Parathyroid adenoma (tissue), 2 donors: ENCODE measurements at regions not wholly inside any gene's neighbourhood (a gene's known extent, or its start where the extent isn't known, plus 50 kb on each side); places are given as distances from the start of the nearest gene placed in this dataset.

Source experiments
- H2AFZ ChIP-seq: fragments of 300-600 bp; sonication (generic); one replicate; pipeline ENCODE4 v1.7.0; 2017; ENCODE audit warnings: antibody characterized with exemption, mild to moderate bottlenecking
- H3K27ac ChIP-seq: fragments of 300-600 bp; sonication (generic); one replicate; pipeline ENCODE4 v1.7.0; 2017
- H3K27me3 ChIP-seq: fragments of 300-600 bp; sonication (generic); one replicate; pipeline ENCODE4 v1.7.0; 2017; ENCODE audit warnings: low read length; ENCODE audit not compliant: control insufficient read depth, insufficient read depth
- H3K36me3 ChIP-seq: fragments of 300-600 bp; sonication (generic); one replicate; pipeline ENCODE4 v1.7.0; 2017; ENCODE audit warnings: low read length; ENCODE audit not compliant: control insufficient read depth, insufficient read depth
- H3K4me1 ChIP-seq: fragments of 300-600 bp; sonication (generic); one replicate; pipeline ENCODE4 v1.7.0; 2017; ENCODE audit warnings: control low read depth
- H3K4me2 ChIP-seq: fragments of 300-600 bp; sonication (generic); one replicate; pipeline ENCODE4 v1.7.0; 2017; ENCODE audit warnings: low read length
- H3K4me3 ChIP-seq: fragments of 300-600 bp; sonication (generic); one replicate; pipeline ENCODE4 v1.7.0; 2017; ENCODE audit warnings: low read depth, low read length
- H3K79me2 ChIP-seq: fragments of 300-600 bp; sonication (generic); one replicate; pipeline ENCODE4 v1.7.0; 2017; ENCODE audit warnings: control low read depth
- H3K9ac ChIP-seq: fragments of 300-600 bp; sonication (generic); one replicate; pipeline ENCODE4 v1.7.0; 2017; ENCODE audit warnings: mild to moderate bottlenecking
- H3K9me3 ChIP-seq: fragments of 300-600 bp; sonication (generic); one replicate; pipeline ENCODE4 v1.7.0; 2017; ENCODE audit warnings: low read length; ENCODE audit not compliant: control insufficient read depth
- CTCF ChIP-seq: fragments of 300-600 bp; sonication (generic); IDR thresholded peaks from one replicate; pipeline ENCODE4 v1.7.0; 2017; ENCODE audit warnings: antibody characterized with exemption, mild to moderate bottlenecking
- donor health status: primary hyperparathyroidism.

- H2AFZ ChIP-seq = no peak overlapping the region
- no peak overlapping the region for H3K4me3 ChIP-seq
- no peak for TF ChIP-seq CTCF
- H3K9me3 ChIP-seq = peaks cover 4% of the 10 kb centered on the region
- no peaks in the 10 kb centered on the region for H3K79me2 ChIP-seq
- no peaks in the 10 kb centered on the region for H3K4me1 ChIP-seq
- no peak overlapping the region for H3K4me2 ChIP-seq
- no peak overlapping the region for H3K27ac ChIP-seq
- H3K27me3 ChIP-seq = no peaks in the 10 kb centered on the region
- H3K36me3 ChIP-seq = no peaks in the 10 kb centered on the region
- H3K9ac ChIP-seq = no peak overlapping the region
These were observed 437.5 kb upstream of the PROK2 start for GRCh38 chr3:72222410-72222809.

GRCh38 chr3:72220946-72221345 lies 436.0 kb upstream of the PROK2 start:
- H3K4me3 ChIP-seq = no peak overlapping the region

DNA sequence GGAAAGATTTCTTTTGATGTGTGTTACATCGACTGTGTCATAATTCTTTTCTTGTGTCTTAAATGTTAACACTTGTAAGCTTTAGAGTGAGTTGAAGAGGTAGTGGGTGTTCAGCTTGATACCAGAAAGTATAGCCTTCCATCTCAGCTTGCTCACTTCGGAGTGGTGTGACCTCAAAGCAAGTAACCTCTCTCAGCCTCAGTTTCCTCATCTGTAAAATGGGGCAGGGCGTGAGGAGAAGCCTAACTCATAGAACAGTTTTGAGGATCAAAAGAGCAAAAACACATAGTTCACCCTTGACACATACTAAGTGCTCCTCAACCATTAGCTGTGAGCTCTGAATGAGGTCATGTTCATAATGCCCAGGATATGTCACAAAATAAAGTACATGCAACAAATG lies 434.8 kb upstream of the PROK2 start:
- TF ChIP-seq CTCF = no peak
- H3K27ac ChIP-seq = no peak overlapping the region
- no peaks in the 10 kb centered on the region for H3K79me2 ChIP-seq
- no peaks in the 10 kb centered on the region for H3K27me3 ChIP-seq
- H3K36me3 ChIP-seq = no peaks in the 10 kb centered on the region
- no peaks in the 10 kb centered on the region for H3K9me3 ChIP-seq
- no peak overlapping the region for H3K9ac ChIP-seq
- no peaks in the 10 kb centered on the region for H3K4me1 ChIP-seq
- H2AFZ ChIP-seq = no peak overlapping the region
- no peak overlapping the region for H3K4me2 ChIP-seq
- no peak overlapping the region for H3K4me3 ChIP-seq

More at GRCh38 chr3:72220946-72221345, 436.0 kb upstream of the PROK2 start:
- H3K4me2 ChIP-seq = no peak overlapping the region
- no peaks in the 10 kb centered on the region for H3K36me3 ChIP-seq
- no peak for TF ChIP-seq CTCF
- no peaks in the 10 kb centered on the region for H3K79me2 ChIP-seq
- H3K9ac ChIP-seq = no peak overlapping the region
- no peak overlapping the region for H2AFZ ChIP-seq
- H3K27me3 ChIP-seq = no peaks in the 10 kb centered on the region
- H3K27ac ChIP-seq = no peak overlapping the region
- no peaks in the 10 kb centered on the region for H3K4me1 ChIP-seq
- peaks cover under 1% of the 10 kb centered on the region for H3K9me3 ChIP-seq

DNA sequence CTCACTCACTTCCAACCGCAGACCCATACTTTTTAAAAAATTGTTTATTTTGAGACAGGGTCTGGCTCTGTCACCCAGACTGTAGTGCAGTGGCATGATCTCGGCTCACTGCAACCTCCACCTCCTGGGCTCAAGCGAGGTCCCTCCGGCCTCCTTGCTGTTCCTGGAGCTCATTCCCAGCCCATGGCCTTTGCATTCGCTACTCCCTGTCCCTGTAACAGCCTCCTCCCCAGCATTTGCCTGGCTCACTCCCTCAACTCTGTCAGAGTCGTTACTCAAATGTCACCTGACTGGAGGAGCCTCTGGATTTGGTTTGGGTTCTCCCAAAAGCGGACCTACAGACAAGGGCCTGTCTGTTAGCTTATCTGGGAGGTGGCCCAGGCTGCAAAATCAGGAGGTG lies 432.6 kb upstream of the PROK2 start:
- TF ChIP-seq CTCF = no peak
- H3K27ac ChIP-seq = no peak overlapping the region
- no peak overlapping the region for H3K4me2 ChIP-seq
- no peaks in the 10 kb centered on the region for H3K9me3 ChIP-seq
- H3K4me1 ChIP-seq = no peaks in the 10 kb centered on the region
- no peaks in the 10 kb centered on the region for H3K79me2 ChIP-seq
- no peaks in the 10 kb centered on the region for H3K36me3 ChIP-seq
- no peak overlapping the region for H2AFZ ChIP-seq
- no peaks in the 10 kb centered on the region for H3K27me3 ChIP-seq
- H3K4me3 ChIP-seq = no peak overlapping the region
- H3K9ac ChIP-seq = no peak overlapping the region

GRCh38 chr3:72214066-72214951 lies 429.4 kb upstream of the PROK2 start:
- no peak for TF ChIP-seq CTCF
- Histone ChIP-seq H3K4me3 (no peak overlapping the region), H3K36me3 (no peaks in the 10 kb centered on the region), H3K9me3 (no peaks in the 10 kb centered on the region), H3K79me2 (no peaks in the 10 kb centered on the region), H3K4me1 (no peaks in the 10 kb centered on the region), H2AFZ (no peak overlapping the region), H3K4me2 (no peak overlapping the region), H3K27ac (no peak overlapping the region), H3K27me3 (no peaks in the 10 kb centered on the region), H3K9ac (no peak overlapping the region)
